HL-60 (cell line): ENCODE measurements at regions not wholly inside any gene's neighbourhood (a gene's known extent, or its start where the extent isn't known, plus 50 kb on each side); places are given as distances from the start of the nearest gene placed in this dataset.
A peak's percentile ranks its signal among the peaks of the same experiment; 100 is the strongest.

ENCODE experiments used
- DNase-seq, 2 experiments: peaks; one replicate each; pipeline ENCODE4 v3.0.0-alpha.2; 2010 to 2020; ENCODE audit warnings: low read depth in 1 of 2, low spot score in 1 of 2
- H3K27ac ChIP-seq: fragments of 250-450 bp; sonication (Bioruptor Pico); replicated peaks from 2 replicates; pipeline ENCODE4 v1.5.1; 2020; ENCODE audit warnings: mild to moderate bottlenecking, moderate library complexity
- H3K27me3 ChIP-seq: fragments of 250-450 bp; sonication (Bioruptor Pico); 2 replicates; pipeline ENCODE4 v1.5.1; 2021; ENCODE audit warnings: mild to moderate bottlenecking, moderate library complexity; ENCODE audit not compliant: insufficient read depth, poor library complexity, severe bottlenecking
- H3K4me3 ChIP-seq: replicated peaks from 2 replicates; pipeline ENCODE4 v1.5.1; 2011; ENCODE audit warnings: mild to moderate bottlenecking, control low read depth, low read length; ENCODE audit not compliant: insufficient read depth
- CTCF ChIP-seq: IDR thresholded peaks from one replicate; pipeline ENCODE4 v1.5.1; 2011; ENCODE audit warnings: low read length, control low read depth, inconsistent platforms; ENCODE audit not compliant: insufficient read depth
- GABPA ChIP-seq: IDR thresholded peaks from 2 replicates; pipeline ENCODE4 v1.6.1; 2012; ENCODE audit warnings: low read depth
- POLR2AphosphoS5 ChIP-seq: IDR thresholded peaks from 2 replicates; pipeline ENCODE4 v1.6.1; 2012; ENCODE audit warnings: low read depth
- REST ChIP-seq: IDR thresholded peaks from 2 replicates; pipeline ENCODE4 v1.6.1; 2012; ENCODE audit warnings: low read depth; ENCODE audit not compliant: insufficient replicate concordance
- SPI1 ChIP-seq: IDR thresholded peaks from 2 replicates; pipeline ENCODE4 v1.6.1; 2012; ENCODE audit warnings: low read depth, mild to moderate bottlenecking, borderline replicate concordance

GRCh38 chr13:54972838-54973237, 1944.2 kb downstream of the OLFM4 start:
- TF ChIP-seq REST (no peak), GABPA (no peak), POLR2AphosphoS5 (no peak), CTCF (no peak), SPI1 (no peak)
- no peak for DNase-seq
- Histone ChIP-seq H3K27me3 (no peaks in the 10 kb centered on the region), H3K27ac (no peak overlapping the region), H3K4me3 (no peak overlapping the region)

GRCh38 chr13:54975676-54976075, 1947.1 kb downstream of the OLFM4 start:
- H3K27ac ChIP-seq, result no peak overlapping the region
- DNase-seq, result no peak
- H3K27me3 ChIP-seq, result no peaks in the 10 kb centered on the region
- TF ChIP-seq CTCF, result no peak
- no peak for TF ChIP-seq POLR2AphosphoS5
- TF ChIP-seq GABPA, result no peak
- TF ChIP-seq REST, result no peak
- TF ChIP-seq SPI1, result no peak
- H3K4me3 ChIP-seq, result no peak overlapping the region

- Histone ChIP-seq H3K27ac (no peak overlapping the region), H3K27me3 (no peaks in the 10 kb centered on the region), H3K4me3 (no peak overlapping the region)
- peak in 1 of 2 experiments; percentile 13 for DNase-seq
- no peak for TF ChIP-seq GABPA
- no peak for TF ChIP-seq REST
- TF ChIP-seq CTCF, result no peak
- no peak for TF ChIP-seq SPI1
Measured at GRCh38 chr13:54980651-54981050, 1952.0 kb downstream of the OLFM4 start.
